ENCODE measurements at regions not wholly inside any gene's neighbourhood (a gene's known extent, or its start where the extent isn't known, plus 50 kb on each side); places are given as distances from the start of the nearest gene placed in this dataset.
"Not testable (repeated sequence)": the region's sequence is repeated elsewhere in the genome, so short reads cannot be mapped to it uniquely, and the experiment has no call there.

GRCh38 chr10:64103750-64104470, 582.7 kb downstream of the REEP3 start:
- H3K9me3 Mint-ChIP-seq, result no peaks in the 10 kb centered on the region
- no peaks in the 10 kb centered on the region for H3K27me3 Mint-ChIP-seq (ENCODE audit: low read depth)
- no peak for DNase-seq (ENCODE audit: low spot score)
- no peak overlapping the region for H3K4me3 Mint-ChIP-seq
- H3K27ac Mint-ChIP-seq, result no peak overlapping the region
- H3K4me1 Mint-ChIP-seq (ENCODE audit: low read depth), result no peaks in the 10 kb centered on the region
- no peaks in the 10 kb centered on the region for H3K36me3 Mint-ChIP-seq (ENCODE audit: low read depth)

GRCh38 chr10:64109926-64110495, 588.8 kb downstream of the REEP3 start:
- no peak overlapping the region for H3K4me3 Mint-ChIP-seq
- H3K9me3 Mint-ChIP-seq, result no peaks in the 10 kb centered on the region
- DNase-seq (ENCODE audit: low spot score), result no peak
- H3K4me1 Mint-ChIP-seq (ENCODE audit: low read depth), result no peaks in the 10 kb centered on the region
- H3K27me3 Mint-ChIP-seq (ENCODE audit: low read depth), result no peaks in the 10 kb centered on the region
- no peak overlapping the region for H3K27ac Mint-ChIP-seq
- no peaks in the 10 kb centered on the region for H3K36me3 Mint-ChIP-seq (ENCODE audit: low read depth)

GRCh38 chr10:64112701-64113355, 591.6 kb downstream of the REEP3 start:
- H3K4me3 Mint-ChIP-seq, result no peak overlapping the region
- no peaks in the 10 kb centered on the region for H3K4me1 Mint-ChIP-seq (ENCODE audit: low read depth)
- no peaks in the 10 kb centered on the region for H3K9me3 Mint-ChIP-seq

GRCh38 chr10:64113375-64113774, 592.2 kb downstream of the REEP3 start:
- H3K27me3 Mint-ChIP-seq (ENCODE audit: low read depth), result no peaks in the 10 kb centered on the region
- H3K4me1 Mint-ChIP-seq (ENCODE audit: low read depth), result no peaks in the 10 kb centered on the region
- no peak overlapping the region for H3K4me3 Mint-ChIP-seq
- H3K27ac Mint-ChIP-seq, result no peak overlapping the region
- no peaks in the 10 kb centered on the region for H3K36me3 Mint-ChIP-seq (ENCODE audit: low read depth)
- no peak for DNase-seq (ENCODE audit: low spot score)
- no peaks in the 10 kb centered on the region for H3K9me3 Mint-ChIP-seq

More at GRCh38 chr10:64112701-64113355, 591.6 kb downstream of the REEP3 start:
- no peak for DNase-seq (ENCODE audit: low spot score)
- H3K27ac Mint-ChIP-seq, result no peak overlapping the region
- H3K27me3 Mint-ChIP-seq (ENCODE audit: low read depth), result no peaks in the 10 kb centered on the region
- no peaks in the 10 kb centered on the region for H3K36me3 Mint-ChIP-seq (ENCODE audit: low read depth)

- Mint-ChIP-seq H3K4me1 (ENCODE audit: low read depth) (no peaks in the 10 kb centered on the region), H3K27me3 (ENCODE audit: low read depth) (no peaks in the 10 kb centered on the region), H3K9me3 (no peaks in the 10 kb centered on the region), H3K27ac (no peak overlapping the region), H3K36me3 (ENCODE audit: low read depth) (no peaks in the 10 kb centered on the region), H3K4me3 (no peak overlapping the region)
- no peak for DNase-seq (ENCODE audit: low spot score)
Measured at GRCh38 chr10:64113792-64114191, 592.6 kb downstream of the REEP3 start.

- Mint-ChIP-seq H3K4me1 (ENCODE audit: low read depth) (no peaks in the 10 kb centered on the region), H3K27ac (no peak overlapping the region), H3K4me3 (no peak overlapping the region), H3K27me3 (ENCODE audit: low read depth) (no peaks in the 10 kb centered on the region), H3K36me3 (ENCODE audit: low read depth) (no peaks in the 10 kb centered on the region), H3K9me3 (no peaks in the 10 kb centered on the region)
- DNase-seq (ENCODE audit: low spot score), result no peak
Measured at GRCh38 chr10:64115471-64115870, 594.3 kb downstream of the REEP3 start.

GRCh38 chr10:64115908-64116643, 594.9 kb downstream of the REEP3 start:
- DNase-seq (ENCODE audit: low spot score), result no peak
- Mint-ChIP-seq H3K36me3 (ENCODE audit: low read depth) (no peaks in the 10 kb centered on the region), H3K9me3 (no peaks in the 10 kb centered on the region), H3K27ac (no peak overlapping the region), H3K4me1 (ENCODE audit: low read depth) (no peaks in the 10 kb centered on the region), H3K27me3 (ENCODE audit: low read depth) (no peaks in the 10 kb centered on the region), H3K4me3 (no peak overlapping the region)

GRCh38 chr10:64116707-64117106, 595.5 kb downstream of the REEP3 start:
- Mint-ChIP-seq H3K9me3 (no peaks in the 10 kb centered on the region), H3K4me3 (no peak overlapping the region), H3K36me3 (ENCODE audit: low read depth) (no peaks in the 10 kb centered on the region), H3K27ac (no peak overlapping the region), H3K27me3 (ENCODE audit: low read depth) (no peaks in the 10 kb centered on the region), H3K4me1 (ENCODE audit: low read depth) (no peaks in the 10 kb centered on the region)
- no peak for DNase-seq (ENCODE audit: low spot score)

- Mint-ChIP-seq H3K27ac (no peak overlapping the region), H3K4me3 (no peak overlapping the region), H3K36me3 (ENCODE audit: low read depth) (no peaks in the 10 kb centered on the region), H3K27me3 (ENCODE audit: low read depth) (no peaks in the 10 kb centered on the region), H3K4me1 (ENCODE audit: low read depth) (no peaks in the 10 kb centered on the region), H3K9me3 (no peaks in the 10 kb centered on the region)
- no peak for DNase-seq (ENCODE audit: low spot score)
Measured at GRCh38 chr10:64118736-64119135, 597.5 kb downstream of the REEP3 start.

GRCh38 chr10:64120301-64120980, 599.2 kb downstream of the REEP3 start:
- H3K9me3 Mint-ChIP-seq, result not testable (repeated sequence)

GRCh38 chr10:64130152-64130551, 609.0 kb downstream of the REEP3 start:
- no peak for DNase-seq (ENCODE audit: low spot score)
- Mint-ChIP-seq H3K9me3 (no peaks in the 10 kb centered on the region), H3K4me3 (no peak overlapping the region), H3K4me1 (ENCODE audit: low read depth) (no peaks in the 10 kb centered on the region), H3K27ac (no peak overlapping the region), H3K27me3 (ENCODE audit: low read depth) (no peaks in the 10 kb centered on the region), H3K36me3 (ENCODE audit: low read depth) (no peaks in the 10 kb centered on the region)

More at GRCh38 chr10:64120301-64120980, 599.2 kb downstream of the REEP3 start:
- not testable (repeated sequence) for H3K36me3 Mint-ChIP-seq (ENCODE audit: low read depth); H3K4me3 Mint-ChIP-seq; H3K27ac Mint-ChIP-seq; DNase-seq (ENCODE audit: low spot score); H3K27me3 Mint-ChIP-seq (ENCODE audit: low read depth); H3K4me1 Mint-ChIP-seq (ENCODE audit: low read depth)

GRCh38 chr10:64134676-64135075, 613.5 kb downstream of the REEP3 start:
- Mint-ChIP-seq H3K36me3 (ENCODE audit: low read depth) (no peaks in the 10 kb centered on the region), H3K9me3 (no peaks in the 10 kb centered on the region), H3K4me1 (ENCODE audit: low read depth) (no peaks in the 10 kb centered on the region), H3K27me3 (ENCODE audit: low read depth) (no peaks in the 10 kb centered on the region), H3K27ac (no peak overlapping the region), H3K4me3 (no peak overlapping the region)
- no peak for DNase-seq (ENCODE audit: low spot score)

GRCh38 chr10:64142395-64142794, 621.2 kb downstream of the REEP3 start:
- Mint-ChIP-seq H3K9me3 (no peaks in the 10 kb centered on the region), H3K4me3 (no peak overlapping the region), H3K36me3 (ENCODE audit: low read depth) (no peaks in the 10 kb centered on the region), H3K27ac (no peak overlapping the region), H3K27me3 (ENCODE audit: low read depth) (no peaks in the 10 kb centered on the region), H3K4me1 (ENCODE audit: low read depth) (no peaks in the 10 kb centered on the region)
- no peak for DNase-seq (ENCODE audit: low spot score)

Data from T-helper 2 cell treated with Interferon-gamma antibody and Interleukin-4, amounts not matched to agents 5 μg/mL and 100 μg/mL, for 36 hours (primary cell).